ENCODE measurements at regions not wholly inside any gene's neighbourhood (a gene's known extent, or its start where the extent isn't known, plus 50 kb on each side); places are given as distances from the start of the nearest gene placed in this dataset.

DNA sequence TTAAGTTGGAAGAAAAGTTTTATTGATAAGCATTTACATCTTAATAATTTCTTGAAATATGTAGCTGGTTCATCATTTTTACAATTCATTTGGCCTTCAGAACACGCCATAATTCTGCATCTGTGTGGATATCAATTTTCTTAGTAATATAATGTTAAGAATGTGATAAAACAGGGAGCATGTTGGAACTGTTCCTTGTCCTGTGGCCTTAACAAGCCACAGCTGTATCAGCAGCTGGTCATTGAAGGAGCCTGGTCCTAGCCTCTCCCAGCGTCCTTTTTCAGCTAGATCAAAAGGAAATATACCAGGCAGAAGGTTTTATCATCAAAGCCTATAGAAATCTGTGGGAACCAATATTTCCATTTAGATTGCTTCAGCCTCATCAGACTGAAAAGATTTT lies 421.8 kb downstream of the SPRY2 start:
- Mint-ChIP-seq H3K4me3 (no peak overlapping the region), H3K4me1 (ENCODE audit: low read depth in 2 of 2) (no peaks in the 10 kb centered on the region), H3K36me3 (ENCODE audit: insufficient read depth) (no peaks in the 10 kb centered on the region), H3K27ac (no peak overlapping the region), H3K27me3 (no peaks in the 10 kb centered on the region), H3K9me3 (peaks cover 0 to 8% of the 10 kb centered on the region in 2 donors)
- no peak for DNase-seq
- no peak for ATAC-seq (replicated peaks)

- Mint-ChIP-seq H3K9me3 (peaks cover 0 to 9% of the 10 kb centered on the region in 2 donors), H3K36me3 (ENCODE audit: insufficient read depth) (no peaks in the 10 kb centered on the region), H3K4me3 (no peak overlapping the region), H3K4me1 (ENCODE audit: low read depth in 2 of 2) (no peaks in the 10 kb centered on the region), H3K27me3 (no peaks in the 10 kb centered on the region), H3K27ac (no peak overlapping the region)
- ATAC-seq (replicated peaks) (no peak), DNase-seq (no peak)
These were observed 422.3 kb downstream of the SPRY2 start for GRCh38 chr13:79918620-79919019.

DNA sequence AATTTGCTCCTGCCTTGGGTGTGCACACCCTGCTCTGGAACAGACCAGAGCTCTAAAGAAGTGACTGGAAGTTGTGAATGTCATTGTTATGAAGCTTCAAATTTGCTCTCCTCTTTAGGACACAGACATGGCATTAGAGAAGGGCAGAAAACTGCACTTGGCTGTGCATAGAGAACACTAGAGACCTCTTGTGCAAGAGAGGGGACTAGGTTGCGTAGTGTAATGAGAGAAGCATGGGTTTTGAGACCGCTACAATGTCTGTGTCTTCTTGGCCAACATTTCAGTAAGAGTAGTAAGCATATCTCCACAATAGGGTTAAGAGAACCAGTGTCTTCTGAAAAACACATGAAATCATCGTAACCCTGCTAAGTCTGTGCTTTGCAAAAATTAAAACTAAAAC lies 423.3 kb downstream of the SPRY2 start:
- Mint-ChIP-seq H3K36me3 (ENCODE audit: insufficient read depth) (no peaks in the 10 kb centered on the region), H3K9me3 (peaks cover 0 to 5% of the 10 kb centered on the region in 2 donors), H3K4me3 (no peak overlapping the region), H3K27ac (no peak overlapping the region), H3K27me3 (no peaks in the 10 kb centered on the region), H3K4me1 (ENCODE audit: low read depth in 2 of 2) (no peaks in the 10 kb centered on the region)
- DNase-seq (no peak), ATAC-seq (replicated peaks) (no peak)

- ATAC-seq (replicated peaks): no peak
- H3K27ac Mint-ChIP-seq: no peak overlapping the region
- no peak overlapping the region for H3K4me3 Mint-ChIP-seq
- peaks cover 0 to 5% of the 10 kb centered on the region in 2 donors for H3K9me3 Mint-ChIP-seq
- H3K4me1 Mint-ChIP-seq (ENCODE audit: low read depth in 2 of 2): no peaks in the 10 kb centered on the region
- no peaks in the 10 kb centered on the region for H3K36me3 Mint-ChIP-seq (ENCODE audit: insufficient read depth)
- DNase-seq: no peak
- no peaks in the 10 kb centered on the region for H3K27me3 Mint-ChIP-seq
These were observed 425.7 kb downstream of the SPRY2 start for GRCh38 chr13:79915114-79915811.

- DNase-seq (no peak), ATAC-seq (replicated peaks) (no peak)
- no peaks in the 10 kb centered on the region for H3K36me3 Mint-ChIP-seq (ENCODE audit: insufficient read depth)
- no peak overlapping the region for H3K27ac Mint-ChIP-seq
- H3K4me1 Mint-ChIP-seq (ENCODE audit: low read depth in 2 of 2): no peaks in the 10 kb centered on the region
- peaks cover 0 to 3% of the 10 kb centered on the region in 2 donors for H3K9me3 Mint-ChIP-seq
- no peak overlapping the region for H3K4me3 Mint-ChIP-seq
- H3K27me3 Mint-ChIP-seq: no peaks in the 10 kb centered on the region
These were observed 427.6 kb downstream of the SPRY2 start for GRCh38 chr13:79913141-79913827.

GRCh38 chr13:79912403-79912802 lies 428.5 kb downstream of the SPRY2 start:
- Mint-ChIP-seq H3K9me3 (peaks cover 0 to 5% of the 10 kb centered on the region in 2 donors), H3K36me3 (ENCODE audit: insufficient read depth) (no peaks in the 10 kb centered on the region), H3K4me1 (ENCODE audit: low read depth in 2 of 2) (no peaks in the 10 kb centered on the region), H3K4me3 (no peak overlapping the region), H3K27ac (no peak overlapping the region), H3K27me3 (no peaks in the 10 kb centered on the region)
- ATAC-seq (replicated peaks) (no peak), DNase-seq (no peak)

GRCh38 chr13:79910875-79911540 lies 429.9 kb downstream of the SPRY2 start:
- no peak for ATAC-seq (replicated peaks)
- Mint-ChIP-seq H3K36me3 (ENCODE audit: insufficient read depth) (no peaks in the 10 kb centered on the region), H3K27ac (no peak overlapping the region)

GRCh38 chr13:79909644-79910043 lies 428.7 kb downstream of the NDFIP2 start:
- Mint-ChIP-seq H3K4me1 (ENCODE audit: low read depth in 2 of 2) (no peaks in the 10 kb centered on the region), H3K4me3 (no peak overlapping the region), H3K36me3 (ENCODE audit: insufficient read depth) (no peaks in the 10 kb centered on the region), H3K27ac (no peak overlapping the region), H3K27me3 (no peaks in the 10 kb centered on the region), H3K9me3 (peaks cover 0 to 5% of the 10 kb centered on the region in 2 donors)
- no peak for ATAC-seq (replicated peaks)
- DNase-seq: no peak

More at GRCh38 chr13:79910875-79911540, 429.9 kb downstream of the SPRY2 start:
- no peak for DNase-seq
- Mint-ChIP-seq H3K4me3 (no peak overlapping the region), H3K27me3 (no peaks in the 10 kb centered on the region), H3K9me3 (peaks cover 0 to 5% of the 10 kb centered on the region in 2 donors), H3K4me1 (ENCODE audit: low read depth in 2 of 2) (no peaks in the 10 kb centered on the region)

DNA sequence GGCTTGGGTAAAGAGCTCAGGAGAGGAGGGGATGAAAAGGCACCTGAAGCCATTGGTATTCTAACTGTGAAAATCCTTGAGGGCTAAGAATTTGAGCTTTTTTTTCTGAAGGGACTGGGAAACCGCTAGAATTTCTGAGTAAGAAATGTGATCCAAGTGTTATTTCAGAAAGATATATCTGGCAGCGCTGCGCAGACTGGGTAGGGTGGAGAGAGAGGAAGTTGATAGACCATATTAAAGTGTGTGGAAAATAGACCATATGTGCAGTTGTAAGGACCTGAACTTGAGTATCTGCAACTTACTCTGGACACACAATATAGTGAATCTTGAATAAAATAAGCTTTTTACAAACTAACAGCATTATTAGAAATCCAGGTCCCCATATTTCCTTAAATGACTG lies 427.4 kb downstream of the NDFIP2 start:
- Mint-ChIP-seq H3K4me1 (ENCODE audit: low read depth in 2 of 2) (no peaks in the 10 kb centered on the region), H3K9me3 (peaks cover 0 to 3% of the 10 kb centered on the region in 2 donors), H3K27ac (no peak overlapping the region), H3K36me3 (ENCODE audit: insufficient read depth) (no peaks in the 10 kb centered on the region), H3K27me3 (no peaks in the 10 kb centered on the region), H3K4me3 (no peak overlapping the region)
- no peak for ATAC-seq (replicated peaks)
- DNase-seq: no peak

- no peak for DNase-seq
These were observed 426.6 kb downstream of the NDFIP2 start for GRCh38 chr13:79907527-79907926.

DNA sequence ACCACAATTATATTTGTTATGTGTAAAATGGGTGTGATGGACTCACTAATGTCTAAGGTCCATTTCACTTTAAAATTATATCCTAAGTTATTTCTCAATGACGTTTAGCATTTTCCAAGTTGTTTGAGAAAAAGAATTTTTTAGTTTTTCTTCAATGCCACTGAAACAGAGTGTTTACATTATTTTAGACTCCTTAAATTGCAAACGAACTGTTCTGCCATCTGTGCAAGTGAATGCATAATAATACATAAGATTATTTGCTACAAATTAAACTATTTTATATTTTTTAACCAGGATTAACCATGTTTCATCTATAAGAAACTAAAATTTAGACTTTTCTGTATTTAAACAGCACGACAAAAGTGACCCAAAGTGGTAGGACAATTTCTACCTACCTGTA lies 425.4 kb downstream of the NDFIP2 start:
- DNase-seq (no peak), ATAC-seq (replicated peaks) (no peak)
- H3K27ac Mint-ChIP-seq: no peak overlapping the region
- H3K36me3 Mint-ChIP-seq (ENCODE audit: insufficient read depth): no peaks in the 10 kb centered on the region
- H3K4me1 Mint-ChIP-seq (ENCODE audit: low read depth in 2 of 2): no peaks in the 10 kb centered on the region
- H3K4me3 Mint-ChIP-seq: no peak overlapping the region
- H3K9me3 Mint-ChIP-seq: peaks cover 0 to 3% of the 10 kb centered on the region in 2 donors
- H3K27me3 Mint-ChIP-seq: no peaks in the 10 kb centered on the region

More at GRCh38 chr13:79907527-79907926, 426.6 kb downstream of the NDFIP2 start:
- no peak for ATAC-seq (replicated peaks)
- no peaks in the 10 kb centered on the region for H3K36me3 Mint-ChIP-seq (ENCODE audit: insufficient read depth)
- H3K9me3 Mint-ChIP-seq: peaks cover 0 to 3% of the 10 kb centered on the region in 2 donors
- no peak overlapping the region for H3K27ac Mint-ChIP-seq
- H3K4me3 Mint-ChIP-seq: no peak overlapping the region
- no peaks in the 10 kb centered on the region for H3K27me3 Mint-ChIP-seq
- no peaks in the 10 kb centered on the region for H3K4me1 Mint-ChIP-seq (ENCODE audit: low read depth in 2 of 2)

GRCh38 chr13:79905018-79905417 lies 424.1 kb downstream of the NDFIP2 start:
- no peaks in the 10 kb centered on the region for H3K36me3 Mint-ChIP-seq (ENCODE audit: insufficient read depth)
- no peaks in the 10 kb centered on the region for H3K4me1 Mint-ChIP-seq (ENCODE audit: low read depth in 2 of 2)
- ATAC-seq (replicated peaks) (no peak), DNase-seq (no peak)
- H3K27me3 Mint-ChIP-seq: no peaks in the 10 kb centered on the region
- H3K4me3 Mint-ChIP-seq: no peak overlapping the region
- no peak overlapping the region for H3K27ac Mint-ChIP-seq
- H3K9me3 Mint-ChIP-seq: peaks cover 0 to 3% of the 10 kb centered on the region in 2 donors

DNA sequence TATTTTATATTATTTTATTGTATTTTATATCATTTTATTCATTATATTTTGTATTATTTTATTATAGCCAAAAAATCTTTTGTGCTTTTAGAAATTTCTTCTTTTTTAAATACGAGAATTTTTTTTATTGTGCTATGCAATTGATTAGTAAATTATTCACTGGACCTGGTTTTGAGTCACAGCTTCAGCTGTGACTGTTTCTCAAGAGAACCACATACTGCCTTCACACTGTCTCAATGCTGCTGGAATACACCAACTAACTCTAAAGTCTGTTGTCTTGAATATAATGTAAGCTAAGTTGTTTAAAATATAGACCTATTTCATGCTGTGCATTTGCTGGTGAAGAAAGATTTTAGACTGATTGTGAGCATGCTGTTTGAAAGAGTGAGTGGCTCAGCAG lies 423.6 kb downstream of the NDFIP2 start:
- no peaks in the 10 kb centered on the region for H3K36me3 Mint-ChIP-seq (ENCODE audit: insufficient read depth)
- no peak overlapping the region for H3K27ac Mint-ChIP-seq
- ATAC-seq (replicated peaks) (no peak), DNase-seq (no peak)
- H3K9me3 Mint-ChIP-seq: peaks cover 0 to 3% of the 10 kb centered on the region in 2 donors
- H3K4me1 Mint-ChIP-seq (ENCODE audit: low read depth in 2 of 2): no peaks in the 10 kb centered on the region
- H3K4me3 Mint-ChIP-seq: no peak overlapping the region
- H3K27me3 Mint-ChIP-seq: no peaks in the 10 kb centered on the region

DNA sequence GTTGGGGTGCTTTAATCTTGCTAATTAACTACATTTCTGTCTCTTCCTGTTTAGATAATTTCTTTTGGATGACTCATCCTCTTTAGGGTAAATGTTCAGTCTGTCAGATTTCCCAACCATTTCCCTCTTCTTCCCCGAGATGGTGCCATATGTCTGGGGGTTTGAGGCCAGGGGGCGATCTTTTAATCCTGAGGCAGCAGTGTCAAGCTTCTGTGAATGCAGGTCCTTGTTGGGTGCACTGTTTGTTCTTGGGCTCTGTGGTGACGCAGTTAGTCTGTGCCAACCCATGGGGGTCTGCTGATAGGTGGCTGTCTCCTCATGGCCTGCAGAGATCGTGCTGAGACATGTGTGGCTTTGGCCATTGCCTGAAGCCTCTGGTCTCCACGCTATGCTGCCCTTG lies 420.4 kb downstream of the NDFIP2 start:
- no peaks in the 10 kb centered on the region for H3K4me1 Mint-ChIP-seq (ENCODE audit: low read depth in 2 of 2)
- H3K27ac Mint-ChIP-seq: no peak overlapping the region
- H3K4me3 Mint-ChIP-seq: no peak overlapping the region
- no peaks in the 10 kb centered on the region for H3K27me3 Mint-ChIP-seq
- ATAC-seq (replicated peaks): no peak
- no peaks in the 10 kb centered on the region for H3K36me3 Mint-ChIP-seq (ENCODE audit: insufficient read depth)
- H3K9me3 Mint-ChIP-seq: no peaks in the 10 kb centered on the region
- no peak for DNase-seq
